ENCODE measurements at regions not wholly inside any gene's neighbourhood (a gene's known extent, or its start where the extent isn't known, plus 50 kb on each side); places are given as distances from the start of the nearest gene placed in this dataset.

GRCh38 chr2:9765611-9766531 lies 77.4 kb upstream of the TAF1B start:
- no peak overlapping the region for H3K9ac ChIP-seq (ENCODE audit: low read length)
- H3K27ac ChIP-seq (ENCODE audit: low read depth, low read length), result no peak overlapping the region
- no peaks in the 10 kb centered on the region for H3K36me3 ChIP-seq (ENCODE audit: control insufficient read depth, insufficient read depth, low read length)
- H3K4me3 ChIP-seq (ENCODE audit: low read length), result no peak overlapping the region
- no peaks in the 10 kb centered on the region for H3K27me3 ChIP-seq (ENCODE audit: control insufficient read depth, insufficient read depth, low read length)
- peaks cover 4% of the 10 kb centered on the region for H3K4me1 ChIP-seq (ENCODE audit: control insufficient read depth, insufficient read depth, low read length)

- H3K9ac ChIP-seq (ENCODE audit: low read length), result no peak overlapping the region
- no peak overlapping the region for H3K27ac ChIP-seq (ENCODE audit: low read depth, low read length)
- H3K27me3 ChIP-seq (ENCODE audit: control insufficient read depth, insufficient read depth, low read length), result no peaks in the 10 kb centered on the region
- no peak overlapping the region for H3K4me3 ChIP-seq (ENCODE audit: low read length)
- H3K4me1 ChIP-seq (ENCODE audit: control insufficient read depth, insufficient read depth, low read length), result peaks cover 4% of the 10 kb centered on the region
- no peaks in the 10 kb centered on the region for H3K36me3 ChIP-seq (ENCODE audit: control insufficient read depth, insufficient read depth, low read length)
Measured at GRCh38 chr2:9767656-9768281, 75.5 kb upstream of the TAF1B start.

GRCh38 chr2:9768388-9768787 lies 74.9 kb upstream of the TAF1B start:
- H3K4me1 ChIP-seq (ENCODE audit: control insufficient read depth, insufficient read depth, low read length), result peaks cover 4% of the 10 kb centered on the region
- H3K27ac ChIP-seq (ENCODE audit: low read depth, low read length), result no peak overlapping the region
- no peak overlapping the region for H3K9ac ChIP-seq (ENCODE audit: low read length)

GRCh38 chr2:9769171-9770005 lies 73.9 kb upstream of the TAF1B start:
- Histone ChIP-seq H3K4me3 (ENCODE audit: low read length) (no peak overlapping the region), H3K27me3 (ENCODE audit: control insufficient read depth, insufficient read depth, low read length) (no peaks in the 10 kb centered on the region), H3K27ac (ENCODE audit: low read depth, low read length) (no peak overlapping the region), H3K36me3 (ENCODE audit: control insufficient read depth, insufficient read depth, low read length) (no peaks in the 10 kb centered on the region), H3K4me1 (ENCODE audit: control insufficient read depth, insufficient read depth, low read length) (peaks cover 3% of the 10 kb centered on the region), H3K9ac (ENCODE audit: low read length) (no peak overlapping the region)

More at GRCh38 chr2:9768388-9768787, 74.9 kb upstream of the TAF1B start:
- H3K27me3 ChIP-seq (ENCODE audit: control insufficient read depth, insufficient read depth, low read length), result no peaks in the 10 kb centered on the region
- no peaks in the 10 kb centered on the region for H3K36me3 ChIP-seq (ENCODE audit: control insufficient read depth, insufficient read depth, low read length)
- no peak overlapping the region for H3K4me3 ChIP-seq (ENCODE audit: low read length)

- no peaks in the 10 kb centered on the region for H3K36me3 ChIP-seq (ENCODE audit: control insufficient read depth, insufficient read depth, low read length)
- H3K27me3 ChIP-seq (ENCODE audit: control insufficient read depth, insufficient read depth, low read length), result no peaks in the 10 kb centered on the region
- H3K4me1 ChIP-seq (ENCODE audit: control insufficient read depth, insufficient read depth, low read length), result no peaks in the 10 kb centered on the region
- no peak overlapping the region for H3K4me3 ChIP-seq (ENCODE audit: low read length)
- no peak overlapping the region for H3K27ac ChIP-seq (ENCODE audit: low read depth, low read length)
- H3K9ac ChIP-seq (ENCODE audit: low read length), result no peak overlapping the region
Measured at GRCh38 chr2:9770006-9770307, 73.3 kb upstream of the TAF1B start.

- Histone ChIP-seq H3K4me1 (ENCODE audit: control insufficient read depth, insufficient read depth, low read length) (no peaks in the 10 kb centered on the region), H3K27ac (ENCODE audit: low read depth, low read length) (no peak overlapping the region), H3K4me3 (ENCODE audit: low read length) (no peak overlapping the region), H3K27me3 (ENCODE audit: control insufficient read depth, insufficient read depth, low read length) (no peaks in the 10 kb centered on the region), H3K9ac (ENCODE audit: low read length) (no peak overlapping the region), H3K36me3 (ENCODE audit: control insufficient read depth, insufficient read depth, low read length) (no peaks in the 10 kb centered on the region)
Measured at GRCh38 chr2:9770308-9771100, 72.8 kb upstream of the TAF1B start.

GRCh38 chr2:9771101-9771449 lies 72.2 kb upstream of the TAF1B start:
- Histone ChIP-seq H3K9ac (ENCODE audit: low read length) (no peak overlapping the region), H3K36me3 (ENCODE audit: control insufficient read depth, insufficient read depth, low read length) (no peaks in the 10 kb centered on the region), H3K27ac (ENCODE audit: low read depth, low read length) (no peak overlapping the region), H3K4me3 (ENCODE audit: low read length) (no peak overlapping the region), H3K27me3 (ENCODE audit: control insufficient read depth, insufficient read depth, low read length) (no peaks in the 10 kb centered on the region), H3K4me1 (ENCODE audit: control insufficient read depth, insufficient read depth, low read length) (no peaks in the 10 kb centered on the region)

- no peak overlapping the region for H3K27ac ChIP-seq (ENCODE audit: low read depth, low read length)
- H3K9ac ChIP-seq (ENCODE audit: low read length), result no peak overlapping the region
- H3K4me3 ChIP-seq (ENCODE audit: low read length), result no peak overlapping the region
- no peaks in the 10 kb centered on the region for H3K36me3 ChIP-seq (ENCODE audit: control insufficient read depth, insufficient read depth, low read length)
- no peaks in the 10 kb centered on the region for H3K27me3 ChIP-seq (ENCODE audit: control insufficient read depth, insufficient read depth, low read length)
- no peaks in the 10 kb centered on the region for H3K4me1 ChIP-seq (ENCODE audit: control insufficient read depth, insufficient read depth, low read length)
Measured at GRCh38 chr2:9771481-9772017, 71.7 kb upstream of the TAF1B start.

- Histone ChIP-seq H3K4me1 (ENCODE audit: control insufficient read depth, insufficient read depth, low read length) (no peaks in the 10 kb centered on the region), H3K4me3 (ENCODE audit: low read length) (no peak overlapping the region), H3K9ac (ENCODE audit: low read length) (no peak overlapping the region), H3K36me3 (ENCODE audit: control insufficient read depth, insufficient read depth, low read length) (no peaks in the 10 kb centered on the region), H3K27ac (ENCODE audit: low read depth, low read length) (no peak overlapping the region), H3K27me3 (ENCODE audit: control insufficient read depth, insufficient read depth, low read length) (no peaks in the 10 kb centered on the region)
Measured at GRCh38 chr2:9772035-9772998, 71.0 kb upstream of the TAF1B start.

GRCh38 chr2:9772999-9773902 lies 70.0 kb upstream of the TAF1B start:
- no peaks in the 10 kb centered on the region for H3K36me3 ChIP-seq (ENCODE audit: control insufficient read depth, insufficient read depth, low read length)
- H3K4me3 ChIP-seq (ENCODE audit: low read length), result no peak overlapping the region
- H3K27ac ChIP-seq (ENCODE audit: low read depth, low read length), result no peak overlapping the region
- H3K4me1 ChIP-seq (ENCODE audit: control insufficient read depth, insufficient read depth, low read length), result no peaks in the 10 kb centered on the region
- no peak overlapping the region for H3K9ac ChIP-seq (ENCODE audit: low read length)
- H3K27me3 ChIP-seq (ENCODE audit: control insufficient read depth, insufficient read depth, low read length), result no peaks in the 10 kb centered on the region
